Stromal cell of bone marrow (primary cell): ENCODE measurements at regions not wholly inside any gene's neighbourhood (a gene's known extent, or its start where the extent isn't known, plus 50 kb on each side); places are given as distances from the start of the nearest gene placed in this dataset.
"Not testable (repeated sequence)": the region's sequence is repeated elsewhere in the genome, so short reads cannot be mapped to it uniquely, and the experiment has no call there.

Source experiments
- DNase-seq: peaks from one replicate; pipeline ENCODE4 v3.0.0-alpha.2; 2012; ENCODE audit warnings: low read depth

DNA sequence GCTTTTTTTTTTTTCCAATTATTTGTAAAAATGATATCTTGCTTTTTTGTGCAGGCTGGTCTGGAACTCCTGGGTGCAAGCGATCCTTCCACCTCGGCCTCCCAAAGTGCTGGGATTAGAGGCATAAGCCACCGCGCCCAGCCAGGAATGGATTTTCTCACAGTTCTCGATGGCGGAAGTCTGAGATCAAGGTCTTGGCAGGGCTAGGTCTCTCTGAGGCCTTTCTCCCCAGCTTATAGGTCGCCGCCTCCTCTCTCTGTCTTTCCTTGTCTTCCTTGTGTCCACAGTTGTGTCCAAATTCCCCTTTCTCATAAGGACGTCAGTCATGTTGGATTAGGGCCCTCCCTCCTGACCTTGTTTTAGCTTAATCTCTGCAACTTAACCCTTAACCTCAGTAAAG lies 200.5 kb downstream of the UQCRFS1 start:
- DNase-seq = no peak

DNA sequence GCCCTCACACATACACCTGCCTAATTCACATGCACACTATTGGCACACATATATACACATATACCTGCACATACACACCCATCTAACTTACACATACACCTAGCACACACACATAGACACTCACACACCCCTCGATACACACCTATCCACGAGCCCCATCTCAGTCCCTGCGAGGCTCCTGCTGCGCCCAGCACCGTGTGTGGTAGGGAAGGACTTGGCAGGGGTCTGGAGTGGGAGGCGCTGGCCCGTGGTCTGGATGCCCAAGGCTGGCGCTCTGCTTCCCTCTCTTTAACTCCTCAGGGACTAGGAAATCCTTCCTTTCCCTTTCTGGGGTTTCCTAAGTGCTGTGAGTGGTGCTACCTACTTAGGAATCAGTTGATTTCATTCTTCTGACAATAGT lies 202.7 kb downstream of the UQCRFS1 start:
- no peak for DNase-seq

DNA sequence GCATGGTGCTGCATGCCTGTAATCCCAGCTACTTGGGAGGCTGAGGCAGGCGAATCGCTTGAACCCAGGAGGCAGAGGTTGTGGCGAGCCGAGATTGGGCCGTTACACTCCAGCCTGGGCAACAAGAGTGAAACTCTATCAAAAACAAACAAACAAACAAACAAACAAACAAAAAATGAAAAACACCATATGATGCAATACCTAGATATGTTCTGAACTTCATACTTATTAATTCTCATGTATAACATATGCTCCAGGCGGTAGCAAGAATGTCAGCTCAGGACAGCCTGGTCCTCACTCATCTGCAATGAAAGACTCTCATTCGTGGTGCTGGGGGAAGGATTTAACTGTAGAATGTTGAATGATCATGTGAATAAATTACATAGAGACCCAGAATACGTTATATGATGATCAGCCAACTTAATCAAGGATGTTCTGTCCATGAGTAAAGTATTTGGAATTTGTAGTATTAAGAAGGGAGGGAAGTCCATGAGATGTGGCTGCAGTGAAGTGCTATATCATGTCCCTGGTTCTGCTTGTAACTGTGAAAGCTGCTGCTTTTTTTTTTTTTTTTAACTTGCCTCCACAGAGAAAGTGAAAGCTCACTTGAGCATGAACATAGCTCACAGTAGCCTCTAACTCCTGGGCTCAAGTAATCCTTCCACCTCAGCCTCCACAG lies 206.8 kb downstream of the UQCRFS1 start:
- DNase-seq = no peak

DNA sequence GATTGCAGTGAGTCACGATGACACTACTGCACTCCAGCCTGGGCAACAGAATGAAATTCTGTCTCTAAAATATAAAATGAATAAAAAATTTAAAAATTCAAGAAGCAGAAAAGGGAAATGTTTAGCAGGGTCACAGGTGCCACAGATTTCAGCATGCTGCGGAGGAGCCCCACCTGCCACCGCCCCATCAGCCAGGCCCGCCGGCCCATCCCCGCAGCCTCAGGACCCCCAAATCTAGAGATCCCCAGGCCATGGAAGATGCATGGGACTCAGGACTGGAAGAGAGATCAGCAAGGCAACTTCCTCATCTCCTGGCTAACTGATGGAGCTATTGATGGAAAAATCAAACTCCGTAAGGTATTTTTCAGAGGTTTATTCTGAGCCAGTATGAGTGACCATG lies 208.2 kb downstream of the UQCRFS1 start:
- DNase-seq = no peak

DNA sequence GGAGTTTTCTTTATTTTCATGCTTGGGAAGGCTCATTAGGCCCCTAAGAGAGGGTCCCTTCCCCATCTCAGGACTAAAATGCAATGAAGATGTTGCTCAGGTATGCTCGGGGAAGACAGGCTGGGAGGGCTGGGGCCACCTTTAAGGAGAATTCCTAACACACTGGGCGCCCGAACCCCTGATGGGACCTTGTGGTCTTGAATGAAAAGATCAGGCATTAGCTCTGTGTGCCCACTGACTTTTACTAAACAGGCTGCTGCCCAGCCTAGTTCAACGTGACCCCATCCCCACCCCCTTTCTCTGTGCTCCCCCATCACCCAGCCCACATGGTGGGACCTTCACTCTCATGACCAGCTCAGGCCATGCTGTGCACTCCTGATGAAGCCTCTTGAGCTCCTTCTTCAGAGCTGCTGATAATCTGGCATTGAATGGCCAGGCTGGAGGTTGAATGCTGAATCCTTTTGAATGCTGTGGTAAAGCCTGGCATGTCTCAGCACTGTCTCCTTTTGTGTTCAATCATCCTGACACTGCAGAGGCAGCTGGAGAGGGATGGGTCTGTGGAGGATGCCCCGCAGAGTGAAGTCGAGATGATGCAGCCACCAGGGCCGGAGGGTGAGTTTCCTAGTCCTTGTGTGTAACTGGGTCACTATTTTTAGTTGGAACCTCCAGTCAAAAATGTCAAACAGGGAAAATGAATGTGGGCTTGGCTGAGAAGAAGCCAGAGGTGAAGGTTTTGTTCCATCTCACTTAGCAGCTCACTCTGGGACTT lies 209.1 kb downstream of the UQCRFS1 start:
- DNase-seq = no peak

DNA sequence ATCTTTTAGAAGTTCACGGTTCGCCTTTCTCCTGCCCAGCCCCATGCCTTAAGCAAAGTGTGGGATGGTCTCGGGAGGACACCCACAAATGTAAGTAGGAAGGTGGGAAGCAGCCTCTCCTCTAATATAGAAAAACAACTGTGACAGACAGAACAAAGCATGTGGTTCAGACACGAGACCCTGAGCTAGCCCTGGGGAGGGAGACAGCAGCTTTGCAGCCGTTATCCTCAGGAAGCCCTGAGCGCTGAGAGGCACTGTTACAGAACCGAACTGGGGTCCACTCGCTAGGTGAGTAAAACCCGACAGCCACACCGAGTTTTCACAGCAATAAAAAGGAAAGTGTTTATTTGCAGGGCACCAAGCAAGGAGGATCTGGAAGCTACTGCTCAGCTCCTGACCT lies 210.6 kb downstream of the UQCRFS1 start:
- no peak for DNase-seq

DNA sequence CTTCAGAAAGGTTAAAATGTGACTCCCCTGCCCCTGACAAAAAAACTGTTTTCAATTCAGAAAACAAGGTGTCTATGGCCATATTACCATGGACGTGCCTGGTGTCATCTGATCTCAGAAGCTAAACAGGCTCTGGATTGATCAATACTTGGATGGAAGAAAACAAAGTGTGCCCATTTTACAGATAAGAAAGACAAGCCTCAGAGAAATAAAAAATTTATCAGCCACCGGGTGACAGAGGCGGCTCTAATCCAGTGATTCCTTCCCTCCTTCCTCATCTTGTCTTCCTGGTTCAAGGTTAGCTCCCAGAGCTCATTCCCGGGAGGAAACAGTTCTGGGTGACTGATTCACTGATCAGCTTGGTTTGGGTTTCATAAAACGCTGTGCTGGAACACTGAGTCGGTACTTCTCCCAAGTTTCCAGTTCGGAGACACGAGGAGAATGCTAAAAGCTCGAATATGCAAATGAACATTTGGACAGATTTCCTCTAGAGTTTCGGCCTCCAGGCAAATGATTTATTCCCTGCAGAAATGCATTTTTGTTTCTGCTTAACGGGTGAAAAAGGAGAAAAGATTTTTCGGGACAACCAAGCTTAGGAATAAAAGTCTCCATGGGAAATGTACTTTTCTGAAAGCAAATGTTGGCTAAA lies 211.2 kb downstream of the UQCRFS1 start:
- DNase-seq = no peak

DNA sequence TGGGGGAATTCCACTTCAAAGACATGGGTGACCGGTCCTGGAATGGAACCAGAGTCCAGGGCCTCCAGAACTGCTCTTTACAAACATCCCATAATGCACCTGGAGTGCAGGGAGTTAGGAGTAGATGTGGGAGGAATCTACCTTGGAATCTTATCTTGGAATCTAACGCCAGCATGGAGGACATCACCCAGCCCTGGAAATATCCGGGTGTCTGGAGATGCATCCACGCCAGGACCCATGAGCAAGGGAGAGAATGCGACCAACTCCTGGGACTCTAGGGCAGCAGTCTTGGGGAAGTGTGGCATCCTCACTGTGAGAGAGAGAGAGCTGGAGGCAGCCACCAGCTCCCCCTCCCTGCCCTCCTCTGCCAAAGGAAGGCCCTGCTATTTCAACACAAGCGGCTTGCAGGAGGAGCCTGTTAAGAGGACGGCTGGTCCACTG lies 211.8 kb downstream of the UQCRFS1 start:
- no peak for DNase-seq

DNA sequence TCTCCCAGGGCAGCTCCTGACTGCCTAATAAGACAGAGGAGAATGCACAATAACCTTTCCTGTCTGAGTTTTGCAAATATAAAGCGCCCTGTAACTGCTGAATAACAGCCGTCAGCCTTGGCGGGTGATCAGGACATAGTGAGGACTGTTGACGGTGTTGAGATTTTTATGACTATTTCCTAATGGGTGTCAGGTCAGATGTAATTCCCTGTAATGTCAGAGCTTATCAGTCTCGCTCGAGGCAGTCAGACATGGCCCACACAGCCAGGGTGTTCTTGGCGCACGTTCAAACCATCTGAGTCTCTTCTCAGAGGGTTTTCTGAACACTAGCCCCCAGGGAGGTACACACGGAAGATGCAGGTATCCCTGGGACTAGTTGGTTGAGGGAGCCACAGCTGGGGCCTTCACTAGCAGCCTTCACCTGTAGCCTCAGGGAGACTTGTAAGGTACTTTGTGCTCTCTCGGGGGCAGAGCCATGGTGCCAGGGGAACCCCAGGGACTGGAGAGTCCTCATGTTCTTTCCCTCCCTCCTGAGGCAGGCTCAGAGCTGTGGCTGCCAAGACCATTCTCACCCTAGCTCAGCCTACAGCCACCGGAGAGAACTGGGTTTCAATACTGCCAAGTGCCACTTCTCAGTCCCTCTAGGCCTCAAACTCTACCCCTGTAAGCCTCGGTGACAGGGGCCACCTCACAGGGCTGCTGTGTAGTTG lies 213.1 kb downstream of the UQCRFS1 start:
- no peak for DNase-seq

DNA sequence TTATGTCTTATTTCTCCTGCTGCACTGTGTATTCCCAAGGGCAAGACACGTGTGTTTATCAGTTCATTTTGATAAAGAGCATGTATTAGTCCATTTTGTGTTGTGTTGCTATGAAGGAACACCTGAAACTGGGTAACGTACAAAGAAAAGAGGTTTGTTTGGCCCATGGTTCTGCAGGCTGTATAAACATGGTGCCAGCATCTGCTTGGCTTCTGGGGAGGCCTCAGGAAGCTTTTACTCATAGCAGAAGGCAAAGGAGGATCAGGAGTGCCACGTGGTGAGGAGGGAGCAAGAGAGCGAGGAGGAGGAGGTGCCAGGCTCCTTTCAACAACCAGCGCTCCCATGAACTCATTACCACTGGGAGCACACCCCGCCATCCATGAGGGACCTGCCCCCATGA lies 214.0 kb downstream of the UQCRFS1 start:
- DNase-seq = no peak

DNA sequence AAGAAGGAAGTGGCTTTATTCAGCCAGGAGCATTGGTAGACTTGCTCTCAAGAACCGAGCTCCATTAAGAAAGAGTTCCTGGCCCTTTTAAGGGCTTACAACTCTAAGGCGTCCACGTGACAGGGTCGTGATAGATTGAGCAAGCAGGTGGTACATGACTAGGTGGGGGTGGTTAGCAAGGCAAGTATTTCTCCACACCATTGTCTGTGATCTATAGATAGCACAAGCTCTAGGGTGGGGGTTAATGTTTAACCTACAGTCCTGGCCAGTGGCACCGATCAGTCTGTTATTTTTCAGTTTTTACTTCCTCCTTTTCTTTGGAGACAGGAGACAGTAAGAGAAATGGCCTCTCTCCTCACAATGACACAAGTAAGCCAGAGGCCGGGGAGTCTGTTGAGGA lies 215.1 kb downstream of the UQCRFS1 start:
- not testable (repeated sequence) for DNase-seq

DNA sequence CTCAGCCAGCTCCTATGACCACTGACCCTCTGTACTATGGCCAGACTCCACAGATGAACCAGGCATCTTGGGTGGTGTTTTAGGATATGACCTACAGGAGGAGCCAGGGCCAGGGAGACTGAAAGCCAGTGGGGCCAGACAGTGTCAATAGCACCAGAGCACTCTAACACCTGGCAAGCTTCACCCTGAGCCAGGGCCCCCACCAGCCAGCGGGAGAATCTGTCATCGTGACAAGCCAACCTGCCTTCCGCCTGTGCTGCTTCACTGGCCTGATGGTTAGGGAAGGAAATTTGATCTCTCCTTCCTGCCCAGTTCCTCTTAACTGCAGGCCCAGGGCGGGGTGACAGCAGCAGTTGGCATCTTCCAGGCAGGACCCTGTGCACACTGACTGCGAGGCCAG lies 222.4 kb downstream of the UQCRFS1 start:
- DNase-seq = no peak

DNA sequence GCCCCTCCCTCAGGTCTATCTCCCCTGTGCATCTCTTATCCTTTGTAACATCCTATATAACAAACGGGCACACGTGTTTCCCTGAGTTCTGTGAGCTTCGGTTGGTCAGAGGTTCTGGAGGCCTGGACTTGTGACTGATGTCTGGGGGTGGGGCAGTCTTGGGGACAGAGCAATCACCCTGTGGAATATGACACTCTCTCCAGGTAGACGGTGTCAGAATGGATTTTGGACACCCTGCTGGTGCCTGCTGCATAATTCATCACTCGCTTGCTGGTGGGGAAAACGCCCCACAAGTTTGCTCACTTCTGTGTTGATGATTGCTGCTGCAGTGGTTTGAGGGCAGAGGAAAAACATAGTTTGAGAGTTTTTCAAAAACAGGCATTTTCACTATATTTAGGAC lies 223.2 kb downstream of the UQCRFS1 start:
- DNase-seq = no peak

DNA sequence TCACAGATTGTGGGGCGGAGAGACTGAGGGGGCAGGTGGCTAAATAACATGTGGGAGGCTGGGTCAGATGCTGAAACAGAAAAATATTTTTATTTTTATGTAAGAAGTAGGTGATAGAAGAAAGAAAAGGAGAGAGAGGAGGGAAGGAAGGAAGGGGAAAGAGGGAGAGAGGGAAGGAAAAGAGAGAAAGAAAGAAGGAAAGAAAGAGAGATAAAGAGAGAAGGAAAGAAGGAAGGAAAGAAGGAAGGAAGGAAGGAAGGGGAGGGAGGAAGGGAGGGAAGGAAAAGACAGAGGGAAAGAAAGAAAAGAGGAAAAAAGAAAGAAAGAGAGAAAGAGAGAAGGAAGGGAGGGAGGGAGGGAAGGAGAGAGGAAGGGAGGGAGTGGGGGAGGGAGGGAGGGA lies 224.9 kb downstream of the UQCRFS1 start:
- no peak for DNase-seq

DNA sequence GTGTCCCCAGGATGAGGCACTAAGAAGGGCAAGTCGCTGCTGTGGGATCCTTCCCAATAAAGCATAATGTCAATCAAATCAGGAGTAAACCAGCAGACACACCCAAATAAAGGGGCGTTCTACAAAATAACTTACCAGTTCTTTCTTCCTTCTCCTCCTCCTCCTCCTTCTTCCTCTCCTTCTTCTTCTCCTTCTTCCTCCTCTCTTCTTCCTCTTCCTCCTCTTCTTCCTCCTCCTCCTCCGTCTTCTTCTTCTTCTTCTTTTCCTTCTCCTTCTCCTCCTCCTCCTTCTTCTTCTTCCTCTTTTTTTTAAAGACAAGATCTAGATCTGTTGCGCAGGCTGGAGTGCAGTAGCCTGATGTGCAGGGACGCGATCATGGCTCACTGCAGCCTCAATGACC lies 225.8 kb downstream of the UQCRFS1 start:
- DNase-seq = no peak

DNA sequence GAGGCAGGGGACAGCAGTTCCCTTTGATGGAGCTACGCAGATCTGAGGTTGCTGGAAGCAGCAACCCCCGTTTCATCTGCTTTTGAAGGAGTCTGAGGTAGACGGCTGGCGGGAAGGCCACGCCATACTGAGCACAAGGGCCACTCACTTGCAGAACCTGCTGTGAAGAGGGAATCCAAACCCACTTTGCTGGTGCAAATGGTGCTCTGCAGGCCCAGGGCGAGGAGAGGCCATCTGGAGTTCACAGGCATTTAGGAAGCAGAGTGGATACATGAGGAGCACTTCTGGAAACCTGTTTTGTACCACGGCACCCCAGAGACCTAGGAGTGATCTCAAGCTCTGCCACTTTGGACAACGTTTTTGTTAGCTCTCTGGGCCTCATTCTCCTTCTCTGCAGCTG lies 227.8 kb downstream of the UQCRFS1 start:
- DNase-seq = no peak

DNA sequence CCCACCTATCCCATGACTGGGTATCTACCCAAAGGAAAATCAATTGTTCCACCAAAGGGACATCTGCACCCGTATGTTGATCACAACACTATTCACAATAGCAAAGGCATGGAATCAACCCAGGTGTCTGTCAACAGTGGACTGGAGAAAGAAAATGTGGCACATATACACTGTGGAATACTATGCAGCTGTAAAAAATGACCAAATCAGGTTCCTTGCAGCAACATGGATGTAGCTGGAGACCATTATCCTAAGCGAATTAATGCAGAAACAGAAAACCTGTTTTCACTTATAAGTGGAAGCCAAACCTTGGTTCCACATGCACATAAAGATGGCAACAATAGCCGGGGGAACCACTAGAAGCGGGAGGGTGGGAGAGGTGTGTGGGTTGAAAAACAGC lies 228.6 kb downstream of the UQCRFS1 start:
- DNase-seq = no peak

DNA sequence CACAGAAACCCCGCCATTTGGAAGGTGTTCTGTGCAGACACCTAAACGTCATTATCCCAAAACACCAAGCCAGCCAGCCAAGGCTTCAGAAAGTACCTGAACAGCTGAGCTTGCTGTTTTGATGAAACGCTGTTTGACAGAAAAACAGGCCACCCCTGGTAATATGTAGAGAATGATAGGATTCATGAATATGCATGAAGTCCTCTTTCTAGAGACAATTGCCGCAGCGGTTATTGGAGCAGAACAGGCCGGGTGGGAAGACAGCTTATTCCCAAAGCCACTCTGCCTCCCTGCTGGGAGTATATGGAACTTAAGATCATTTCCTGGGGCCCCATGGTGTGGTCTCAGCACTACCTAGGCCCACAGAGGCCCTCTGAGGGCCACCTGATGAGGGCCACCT lies 229.5 kb downstream of the UQCRFS1 start:
- DNase-seq = no peak

DNA sequence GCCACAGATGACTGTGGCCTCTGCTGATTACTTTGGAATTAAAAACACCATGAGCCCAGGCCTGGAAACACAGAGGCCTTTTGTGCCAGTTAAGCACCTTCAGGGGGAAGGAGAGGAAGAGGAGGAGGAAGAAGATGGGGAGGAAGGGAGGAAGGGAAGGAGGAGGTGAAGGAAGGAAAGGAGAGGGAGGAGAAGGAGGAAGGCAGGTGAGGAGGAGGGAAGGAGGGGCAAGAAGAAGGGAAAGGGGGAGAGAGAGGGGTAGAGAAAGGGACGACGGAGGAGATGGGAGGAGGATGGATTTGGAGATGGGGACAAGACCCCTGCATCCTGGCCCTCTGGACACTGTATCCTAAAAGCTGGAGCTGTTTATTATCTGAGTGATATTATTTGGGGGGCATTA lies 231.0 kb downstream of the UQCRFS1 start:
- no peak for DNase-seq

DNA sequence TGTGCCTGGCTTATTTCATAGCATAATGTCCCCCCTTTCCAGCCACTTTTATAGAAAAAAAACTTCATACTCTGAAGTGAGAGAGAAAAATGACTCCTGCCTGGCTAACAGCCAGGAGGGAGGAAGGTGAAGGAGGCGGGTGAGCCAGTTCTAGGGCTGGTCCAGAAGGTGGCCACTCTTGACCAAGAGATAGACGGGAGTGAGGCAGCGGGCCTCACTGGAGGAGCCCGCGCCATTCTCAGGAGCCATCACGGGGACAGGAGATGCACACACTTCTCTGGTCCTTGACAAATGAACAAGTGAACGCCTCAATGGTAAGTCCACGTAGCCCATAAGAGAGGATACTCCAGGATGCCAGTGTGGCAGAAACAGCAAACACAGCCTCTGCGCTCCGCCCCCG lies 231.4 kb downstream of the UQCRFS1 start:
- DNase-seq = no peak

DNA sequence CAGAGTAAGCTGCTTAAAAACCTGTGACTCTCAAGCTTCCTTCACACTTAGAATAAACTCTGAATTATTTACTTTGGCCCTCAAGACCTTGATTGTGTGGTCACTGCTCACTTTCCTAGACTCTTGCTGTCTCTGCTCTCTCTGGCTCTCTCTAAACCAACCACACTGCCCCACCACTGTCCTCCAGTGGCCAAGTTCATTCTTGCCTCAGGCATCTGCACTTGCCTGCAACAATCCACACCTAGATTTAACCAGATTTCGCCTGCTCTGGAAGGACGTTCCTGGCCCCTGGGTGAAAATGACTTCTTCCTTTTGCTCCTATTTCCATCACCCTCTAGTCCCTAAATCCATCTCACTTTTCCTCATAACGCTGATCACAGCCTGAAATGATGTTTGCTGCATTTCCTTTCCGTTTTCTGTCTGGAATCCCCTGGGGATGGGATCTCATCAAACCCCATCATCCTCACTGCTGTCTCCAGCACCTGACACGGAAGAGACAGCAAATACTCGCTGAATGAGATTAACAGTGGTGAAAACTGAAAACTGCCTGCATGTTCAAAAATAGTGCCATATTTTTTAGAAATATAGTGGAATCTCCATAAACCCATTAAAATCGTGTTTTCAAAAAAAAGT lies 232.6 kb downstream of the UQCRFS1 start:
- DNase-seq = peak; percentile 55

DNA sequence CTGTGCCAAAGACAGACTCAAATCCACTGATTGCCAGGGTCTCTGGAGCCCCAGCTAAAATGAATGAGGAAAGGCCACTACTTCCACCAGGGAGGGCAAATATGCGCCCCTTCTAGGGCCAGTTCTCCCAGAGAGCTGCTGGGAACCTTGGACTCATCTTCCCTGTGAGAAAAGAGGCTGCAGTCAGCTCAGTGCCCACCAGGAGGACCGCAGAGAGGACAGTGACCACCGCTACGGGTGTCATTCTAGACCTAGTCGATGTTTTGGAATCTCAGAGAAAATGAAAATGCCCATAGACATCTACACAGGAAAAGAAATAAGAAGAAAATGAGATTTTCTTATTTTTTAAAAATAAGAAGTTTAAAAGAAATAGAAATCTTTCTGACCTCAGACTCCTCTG lies 235.1 kb downstream of the UQCRFS1 start:
- DNase-seq = no peak
